Ovary (tissue), 7 donors: ENCODE measurements at regions not wholly inside any gene's neighbourhood (a gene's known extent, or its start where the extent isn't known, plus 50 kb on each side); places are given as distances from the start of the nearest gene placed in this dataset.

ENCODE experiments used
- DNase-seq, 5 donors: peaks; one replicate each; pipeline ENCODE4 v3.0.0-alpha.2; 2019 to 2020
- H3K27ac ChIP-seq, 2 donors: fragments of 200-600 bp; one replicate each; pipeline versions ENCODE4 v1.5.1 to v1.8.0; 2019 to 2022
- H3K27me3 ChIP-seq: fragments of 200-600 bp; one replicate; pipeline ENCODE4 v1.8.0; 2022
- H3K36me3 ChIP-seq: fragments of 200-600 bp; sonication (generic); one replicate; pipeline ENCODE4 v1.5.1; 2019
- H3K4me1 ChIP-seq: one replicate; pipeline ENCODE4 v1.8.1; 2013; ENCODE audit warnings: mild to moderate bottlenecking, moderate library complexity; ENCODE audit not compliant: insufficient read depth
- H3K4me3 ChIP-seq: fragments of 200-600 bp; sonication (generic); one replicate; pipeline ENCODE4 v1.5.1; 2017
- H3K9me3 ChIP-seq, 2 donors: fragments of 200-600 bp in 1 of 2; sonication (generic) in 1 of 2; one replicate each; pipeline versions ENCODE4 v1.5.1 to v1.8.1; 2013 to 2019; ENCODE audit warnings: mild to moderate bottlenecking in 1 of 2, moderate library complexity in 1 of 2
- CTCF ChIP-seq, 3 donors: fragments of 450-650 bp in 2 of 3; fragments of 200-600 bp in 1 of 3; IDR thresholded peaks; one replicate each; pipeline versions ENCODE4 v1.5.1 to v1.8.0; 2016 to 2022; ENCODE audit warnings: antibody characterized with exemption in 3 of 3, mild to moderate bottlenecking in 1 of 3
- EP300 ChIP-seq: sonication (generic); formaldehyde crosslinking; IDR thresholded peaks from one replicate; pipeline ENCODE4 v1.6.1; 2017; ENCODE audit warnings: antibody characterized with exemption
- POLR2A ChIP-seq: fragments of 450-650 bp; IDR thresholded peaks from one replicate; pipeline ENCODE4 v1.6.1; 2017; ENCODE audit warnings: antibody characterized with exemption, mild to moderate bottlenecking, moderate library complexity
- WGBS, 3 donors: extraction: QIAGEN DNeasy Blood & Tissue Kit in 1 of 3; methylation state at CpG; one replicate each; pipeline versions ENCODE4 v1.1.5 to v1.1.7; 2013 to 2017; 5-methylcytosine and 5-hydroxymethylcytosine counted together
- intact Hi-C, 4 donors: fragments of 100-400 bp; cut with DNase I; formaldehyde crosslinking; loops; one replicate each; pipeline versions ENCODE4 v1.11.0 to v1.15.1; 2022 to 2023
- donor health status: DM: no; HTN: no; CAD: no; lungs with moderate emphysema.
- donor health status: DM: no; HTN: no; CAD: no.
- donor health status: Bipolar disorder and iron deficiency.
- donor health status: DM: no; HTN: no; CAD: no.
- donor health status: DM: yes; HTN: yes; CAD: no.

GRCh38 chr2:13103151-13103550 lies 386.4 kb downstream of the TRIB2 start:
- no peak for DNase-seq
- no peak overlapping the region for H3K27ac ChIP-seq
- intact Hi-C loops = no loop called here
- WGBS, 3 donors = 38 to 63% (median 52%) methylated on average over 1 of the region's 1 CpG
- no peak for TF ChIP-seq CTCF (IDR thresholded peaks at IDR 0.05)
- no peak for TF ChIP-seq POLR2A
- no peak for TF ChIP-seq EP300
- H3K9me3 ChIP-seq = no peaks in the 10 kb centered on the region
- no peaks in the 10 kb centered on the region for H3K36me3 ChIP-seq
- H3K4me3 ChIP-seq = no peak overlapping the region
- H3K27me3 ChIP-seq = no peaks in the 10 kb centered on the region
- peaks cover 1% of the 10 kb centered on the region for H3K4me1 ChIP-seq

DNA sequence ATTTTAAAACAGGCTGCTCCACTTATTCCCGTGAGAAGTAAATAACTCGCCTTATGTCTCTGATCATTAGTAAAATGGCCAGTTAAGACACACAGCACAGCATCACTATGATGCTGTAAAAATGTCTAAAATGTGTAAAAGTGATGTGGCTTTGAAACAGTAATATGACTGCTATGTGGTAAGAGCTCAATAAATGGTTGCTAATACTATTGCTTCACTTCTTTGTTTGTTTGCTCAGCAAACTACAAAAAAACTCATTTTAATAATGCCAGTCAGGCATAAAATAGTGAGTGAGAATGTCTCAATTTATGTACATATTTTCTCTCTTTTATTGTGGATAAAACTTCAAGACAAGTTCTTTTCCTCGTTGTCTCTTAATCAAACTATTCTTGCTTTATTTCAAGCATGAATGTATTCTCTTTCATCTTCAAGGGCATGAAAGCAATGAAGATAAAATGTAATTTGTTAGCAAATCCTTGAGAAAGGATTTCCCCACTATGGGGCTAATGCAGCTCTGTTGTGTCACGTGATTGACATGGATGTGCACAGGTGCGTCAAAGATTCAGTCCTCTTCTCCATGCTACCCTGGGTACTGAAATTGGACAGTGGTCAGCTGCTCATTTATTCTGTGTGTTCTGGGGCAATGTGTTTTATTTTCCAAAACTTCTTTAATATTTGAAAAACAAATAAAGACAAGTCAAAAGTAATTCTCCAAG lies 387.2 kb downstream of the TRIB2 start:
- DNase-seq = no peak
- TF ChIP-seq POLR2A (no peak), EP300 (no peak), CTCF (IDR thresholded peaks at IDR 0.05) (no peak)
- Histone ChIP-seq H3K9me3 (no peaks in the 10 kb centered on the region), H3K36me3 (no peaks in the 10 kb centered on the region), H3K27me3 (no peaks in the 10 kb centered on the region), H3K27ac (no peak overlapping the region), H3K4me3 (no peak overlapping the region), H3K4me1 (peaks cover 1% of the 10 kb centered on the region)
- 53 to 65% (median 57%) methylated on average over 5 of the region's 5 CpGs for WGBS, 3 donors
- intact Hi-C loops = no loop called here

GRCh38 chr2:13104723-13105122 lies 388.0 kb downstream of the TRIB2 start:
- H3K4me3 ChIP-seq = no peak overlapping the region
- H3K36me3 ChIP-seq = no peaks in the 10 kb centered on the region
- DNase-seq = no peak
- intact Hi-C loops = no loop called here
- TF ChIP-seq EP300 (no peak), POLR2A (no peak)
- no peaks in the 10 kb centered on the region for H3K9me3 ChIP-seq
- H3K27me3 ChIP-seq = no peaks in the 10 kb centered on the region
- H3K4me1 ChIP-seq = peaks cover 1% of the 10 kb centered on the region
- H3K27ac ChIP-seq = no peak overlapping the region

GRCh38 chr2:13106302-13106701 lies 389.6 kb downstream of the TRIB2 start:
- H3K4me3 ChIP-seq = no peak overlapping the region
- intact Hi-C loops = no loop called here
- DNase-seq = no peak
- WGBS, 3 donors = 50 to 59% (median 57%) methylated on average over 3 of the region's 3 CpGs
- H3K27me3 ChIP-seq = no peaks in the 10 kb centered on the region
- TF ChIP-seq POLR2A = no peak
- TF ChIP-seq EP300 = no peak
- TF ChIP-seq CTCF (IDR thresholded peaks at IDR 0.05) = no peak
- no peaks in the 10 kb centered on the region for H3K9me3 ChIP-seq
- no peak overlapping the region for H3K27ac ChIP-seq
- no peaks in the 10 kb centered on the region for H3K36me3 ChIP-seq
- peaks cover 1% of the 10 kb centered on the region for H3K4me1 ChIP-seq

DNA sequence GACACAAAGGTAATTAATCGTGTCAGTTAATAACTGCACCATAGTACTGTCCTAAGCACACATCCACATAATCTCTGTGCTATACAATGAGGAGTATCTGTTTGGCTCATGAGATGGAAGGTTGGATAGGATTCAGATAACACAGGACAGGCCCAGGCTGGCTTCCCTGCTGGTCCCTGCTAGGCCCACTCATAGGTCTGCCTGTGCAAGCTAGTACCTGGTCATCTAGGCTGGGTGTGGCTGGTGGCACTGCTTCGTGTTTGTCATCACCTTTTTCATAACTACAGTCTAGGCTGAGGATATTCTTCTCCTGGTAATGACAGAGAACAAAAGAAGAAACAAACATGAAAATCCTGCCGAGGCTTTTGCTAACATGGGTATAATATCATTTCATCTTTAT lies 392.8 kb downstream of the TRIB2 start:
- Histone ChIP-seq H3K4me3 (no peak overlapping the region), H3K27ac (no peak overlapping the region), H3K36me3 (no peaks in the 10 kb centered on the region), H3K9me3 (no peaks in the 10 kb centered on the region), H3K4me1 (no peaks in the 10 kb centered on the region), H3K27me3 (no peaks in the 10 kb centered on the region)
- intact Hi-C loops = no loop called here
- no peak for DNase-seq
- WGBS, 3 donors = 89 to 91% (median 89%) methylated on average over 3 of the region's 3 CpGs
- TF ChIP-seq CTCF (IDR thresholded peaks at IDR 0.05) (no peak), POLR2A (no peak), EP300 (no peak)
